ENCODE measurements at regions not wholly inside any gene's neighbourhood (a gene's known extent, or its start where the extent isn't known, plus 50 kb on each side); places are given as distances from the start of the nearest gene placed in this dataset.
"Not testable (repeated sequence)": the region's sequence is repeated elsewhere in the genome, so short reads cannot be mapped to it uniquely, and the experiment has no call there.

GRCh38 chr15:25171111-25171811, 216.5 kb downstream of the SNRPN start:
- DNase-seq: no peak

- no peak for DNase-seq
Measured at GRCh38 chr15:25171856-25172687, 217.3 kb downstream of the SNRPN start.

GRCh38 chr15:25172691-25173090, 217.9 kb downstream of the SNRPN start:
- DNase-seq: no peak

- DNase-seq: no peak
Measured at GRCh38 chr15:25173241-25174028, 218.6 kb downstream of the SNRPN start.

GRCh38 chr15:25174149-25174548, 219.4 kb downstream of the SNRPN start:
- not testable (repeated sequence) for DNase-seq

GRCh38 chr15:25175033-25175788, 220.4 kb downstream of the SNRPN start:
- no peak for DNase-seq

GRCh38 chr15:25175789-25176615, 221.2 kb downstream of the SNRPN start:
- DNase-seq: no peak

- DNase-seq: no peak
Measured at GRCh38 chr15:25176616-25176923, 221.8 kb downstream of the SNRPN start.

GRCh38 chr15:25176991-25177954, 222.5 kb downstream of the SNRPN start:
- DNase-seq: no peak

- DNase-seq: no peak
Measured at GRCh38 chr15:25177955-25178801, 223.4 kb downstream of the SNRPN start.

- DNase-seq: no peak
Measured at GRCh38 chr15:25178835-25179672, 224.3 kb downstream of the SNRPN start.

GRCh38 chr15:25179673-25180511, 225.1 kb downstream of the SNRPN start:
- no peak for DNase-seq

- DNase-seq: no peak
Measured at GRCh38 chr15:25180606-25181292, 226.0 kb downstream of the SNRPN start.

GRCh38 chr15:25181293-25182097, 226.7 kb downstream of the SNRPN start:
- DNase-seq: no peak

- DNase-seq: no peak
Measured at GRCh38 chr15:25182098-25182478, 227.3 kb downstream of the SNRPN start.

- DNase-seq: no peak
Measured at GRCh38 chr15:25182736-25183445, 228.1 kb downstream of the SNRPN start.

All from NCI-H82 (cell line).